Gastroesophageal sphincter (tissue), 4 donors: ENCODE measurements at regions not wholly inside any gene's neighbourhood (a gene's known extent, or its start where the extent isn't known, plus 50 kb on each side); places are given as distances from the start of the nearest gene placed in this dataset.

Experiments used
- ATAC-seq: fragments of 150-250 bp; one replicate; pipeline ENCODE4 v1.9.1; 2016; ENCODE audit warnings: mild to moderate bottlenecking, moderate library complexity
- H3K27ac ChIP-seq, 4 donors: fragments of 200-600 bp; sonication (generic) in 3 of 4; 1 replicate in 3 of 4; 2 replicates in 1 of 4; pipeline ENCODE4 v1.5.1; 2016 to 2019
- H3K27me3 ChIP-seq: fragments of 200-600 bp; sonication (generic); one replicate; pipeline ENCODE4 v1.5.1; 2019
- H3K36me3 ChIP-seq, 2 donors: fragments of 200-600 bp; sonication (generic); one replicate each; pipeline ENCODE4 v1.5.1; 2019; ENCODE audit warnings: control low read depth in 1 of 2
- H3K4me1 ChIP-seq, 3 donors: fragments of 200-600 bp; sonication (generic); 1 replicate in 2 of 3; 2 replicates in 1 of 3; pipeline ENCODE4 v1.5.1; 2016 to 2019; ENCODE audit warnings: control low read depth in 2 of 3
- H3K4me3 ChIP-seq, 2 donors: fragments of 200-600 bp; sonication (generic); one replicate each; pipeline ENCODE4 v1.5.1; 2019; ENCODE audit warnings: mild to moderate bottlenecking in 1 of 2, moderate library complexity in 1 of 2
- H3K9me3 ChIP-seq, 3 donors: fragments of 200-600 bp; sonication (generic); one replicate each; pipeline ENCODE4 v1.5.1; 2017 to 2019; ENCODE audit warnings: control low read depth in 2 of 3
- CTCF ChIP-seq, 4 experiments: fragments of 200-600 bp in 2 of 4; fragments of 450-650 bp in 2 of 4; sonication (generic) in 1 of 4; IDR thresholded peaks; one replicate each; pipeline ENCODE4 v1.5.1; 2017 to 2019; ENCODE audit warnings: antibody characterized with exemption in 4 of 4, mild to moderate bottlenecking in 2 of 4, moderate library complexity in 2 of 4
- EP300 ChIP-seq: sonication (generic); formaldehyde crosslinking; IDR thresholded peaks from one replicate; pipeline ENCODE4 v1.6.1; 2017; ENCODE audit warnings: antibody characterized with exemption, mild to moderate bottlenecking
- POLR2A ChIP-seq, 2 donors: fragments of 450-650 bp; IDR thresholded peaks; one replicate each; pipeline ENCODE4 v1.6.1; 2017; ENCODE audit warnings: antibody characterized with exemption in 2 of 2, mild to moderate bottlenecking in 2 of 2, moderate library complexity in 1 of 2
- POLR2AphosphoS5 ChIP-seq: sonication (generic); formaldehyde crosslinking; IDR thresholded peaks from one replicate; pipeline ENCODE4 v1.6.1; 2017; ENCODE audit warnings: antibody characterized with exemption
- WGBS, 2 donors: methylation state at CpG; one replicate each; pipeline ENCODE4 v1.1.5; 2018; ENCODE audit warnings: low coverage in 1 of 2; 5-methylcytosine and 5-hydroxymethylcytosine counted together

- 49 to 74% methylated on average over 2 to 4 of the region's 4 CpGs for WGBS, 2 donors
- no peak for ATAC-seq
These were observed 193.4 kb upstream of the RMP24 start for GRCh38 chr18:35778850-35779627.

GRCh38 chr18:35780937-35781336, 191.5 kb upstream of the RMP24 start:
- WGBS, 2 donors: 89% methylated on average over 5 of the region's 5 CpGs; no CpG with 5 or more reads in 1 of the 2 donors
- H3K27ac ChIP-seq: no peak overlapping the region

More at GRCh38 chr18:35778850-35779627, 193.4 kb upstream of the RMP24 start:
- no peaks in the 10 kb centered on the region for H3K36me3 ChIP-seq
- no peaks in the 10 kb centered on the region for H3K27me3 ChIP-seq
- H3K27ac ChIP-seq: no peak overlapping the region
- no peaks in the 10 kb centered on the region for H3K4me1 ChIP-seq
- H3K9me3 ChIP-seq: no peaks in the 10 kb centered on the region
- H3K4me3 ChIP-seq: no peak overlapping the region
- TF ChIP-seq POLR2A (IDR thresholded peaks at IDR 0.05) (no peak), CTCF (IDR thresholded peaks at IDR 0.05) (no peak), EP300 (no peak), POLR2AphosphoS5 (no peak)

GRCh38 chr18:35782926-35783325, 189.6 kb upstream of the RMP24 start:
- TF ChIP-seq POLR2AphosphoS5 (no peak), CTCF (IDR thresholded peaks at IDR 0.05) (no peak), EP300 (no peak), POLR2A (IDR thresholded peaks at IDR 0.05) (no peak)
- 78% methylated on average over 2 of the region's 3 CpGs; no CpG with 5 or more reads in 1 of the 2 donors for WGBS, 2 donors
- ATAC-seq: no peak

More at GRCh38 chr18:35780937-35781336, 191.5 kb upstream of the RMP24 start:
- Histone ChIP-seq H3K27me3 (no peaks in the 10 kb centered on the region), H3K36me3 (no peaks in the 10 kb centered on the region), H3K4me3 (no peak overlapping the region), H3K9me3 (no peaks in the 10 kb centered on the region), H3K4me1 (no peaks in the 10 kb centered on the region)
- ATAC-seq: no peak
- TF ChIP-seq POLR2A (IDR thresholded peaks at IDR 0.05) (no peak), CTCF (IDR thresholded peaks at IDR 0.05) (no peak), EP300 (no peak), POLR2AphosphoS5 (no peak)

GRCh38 chr18:35786365-35787042, 186.0 kb upstream of the RMP24 start:
- no peaks in the 10 kb centered on the region for H3K27me3 ChIP-seq
- TF ChIP-seq POLR2AphosphoS5: no peak
- no peak for TF ChIP-seq POLR2A (IDR thresholded peaks at IDR 0.05)
- TF ChIP-seq CTCF (IDR thresholded peaks at IDR 0.05): no peak
- TF ChIP-seq EP300: no peak
- no peak overlapping the region for H3K27ac ChIP-seq
- H3K4me1 ChIP-seq: no peaks in the 10 kb centered on the region
- H3K9me3 ChIP-seq: no peaks in the 10 kb centered on the region
- H3K36me3 ChIP-seq: no peaks in the 10 kb centered on the region
- no peak for ATAC-seq
- 64 to 86% methylated on average over 3 of the region's 3 CpGs for WGBS, 2 donors
- H3K4me3 ChIP-seq: no peak overlapping the region

More at GRCh38 chr18:35782926-35783325, 189.6 kb upstream of the RMP24 start:
- no peaks in the 10 kb centered on the region for H3K4me1 ChIP-seq
- H3K9me3 ChIP-seq: no peaks in the 10 kb centered on the region
- H3K36me3 ChIP-seq: no peaks in the 10 kb centered on the region
- H3K27ac ChIP-seq: no peak overlapping the region
- H3K4me3 ChIP-seq: no peak overlapping the region
- H3K27me3 ChIP-seq: no peaks in the 10 kb centered on the region
